ENCODE measurements at regions not wholly inside any gene's neighbourhood (a gene's known extent, or its start where the extent isn't known, plus 50 kb on each side); places are given as distances from the start of the nearest gene placed in this dataset.

- 49% methylated on average over 5 of the region's 5 CpGs for WGBS
These were observed 259.5 kb upstream of the IRS2 start for GRCh38 chr13:110045919-110046318.

More at GRCh38 chr13:110045919-110046318, 259.5 kb upstream of the IRS2 start:
- Histone ChIP-seq H3K36me3 (ENCODE audit: control insufficient read depth in 4 of 4, insufficient read depth in 3 of 4, low read depth in 1 of 4, low read length in 3 of 4) (no peaks in the 10 kb centered on the region), H3K27ac (ENCODE audit: low read depth in 1 of 2, low read length in 2 of 2) (peak overlapping the region; percentile 56 to 73), H3K27me3 (ENCODE audit: control insufficient read depth in 4 of 4, insufficient read depth in 4 of 4, low read length in 3 of 4) (no peaks in the 10 kb centered on the region), H3K9me3 (ENCODE audit: control insufficient read depth in 4 of 4, low read length in 3 of 4) (no peaks in the 10 kb centered on the region), H3K9ac (ENCODE audit: low read depth in 1 of 2, low read length in 2 of 2) (peak overlapping the region in 1 of 2 donors; percentile 69), H3K4me3 (ENCODE audit: low read depth in 1 of 3, low read length in 3 of 3) (peak overlapping the region in 1 of 3 donors; percentile 30), H3K4me1 (ENCODE audit: control insufficient read depth in 4 of 4, insufficient read depth in 4 of 4, low read length in 3 of 4) (peaks cover 10 to 20% (median 15%) of the 10 kb centered on the region in 4 donors)
- TF ChIP-seq EGR1 (IDR thresholded peaks at IDR 0.05; ENCODE audit: low read depth in 2 of 2) (no peak), GABPA (IDR thresholded peaks at IDR 0.05 in 1 of 2, conservative IDR thresholded peaks at IDR 0.05 in 1 of 2) (no peak), REST (IDR thresholded peaks at IDR 0.05) (peak; percentile 59), RXRA (IDR thresholded peaks at IDR 0.05) (peak; percentile 84 to 85), JUND (IDR thresholded peaks at IDR 0.05) (peak in 1 of 2 donors; percentile 68), YY1 (IDR thresholded peaks at IDR 0.05) (peak; percentile 65), FOXA2 (IDR thresholded peaks at IDR 0.05) (no peak), RAD21 (IDR thresholded peaks at IDR 0.05) (peak; percentile 48 to 60), TAF1 (conservative IDR thresholded peaks at IDR 0.05) (no peak), FOXA1 (IDR thresholded peaks at IDR 0.05) (no peak), HNF4A (conservative IDR thresholded peaks at IDR 0.05) (peak; percentile 100), ATF3 (IDR thresholded peaks at IDR 0.05) (peak; percentile 43), SP1 (IDR thresholded peaks at IDR 0.05) (peak; percentile 80), NR2F2 (IDR thresholded peaks at IDR 0.05) (peak; percentile 55), MAX (IDR thresholded peaks at IDR 0.05) (peak; percentile 59), CTCF (IDR thresholded peaks at IDR 0.05; ENCODE audit: low read depth, low read length, missing input control) (no peak), HNF4G (IDR thresholded peaks at IDR 0.05) (peak; percentile 95)
- TF ChIP-seq, protein P1, sequence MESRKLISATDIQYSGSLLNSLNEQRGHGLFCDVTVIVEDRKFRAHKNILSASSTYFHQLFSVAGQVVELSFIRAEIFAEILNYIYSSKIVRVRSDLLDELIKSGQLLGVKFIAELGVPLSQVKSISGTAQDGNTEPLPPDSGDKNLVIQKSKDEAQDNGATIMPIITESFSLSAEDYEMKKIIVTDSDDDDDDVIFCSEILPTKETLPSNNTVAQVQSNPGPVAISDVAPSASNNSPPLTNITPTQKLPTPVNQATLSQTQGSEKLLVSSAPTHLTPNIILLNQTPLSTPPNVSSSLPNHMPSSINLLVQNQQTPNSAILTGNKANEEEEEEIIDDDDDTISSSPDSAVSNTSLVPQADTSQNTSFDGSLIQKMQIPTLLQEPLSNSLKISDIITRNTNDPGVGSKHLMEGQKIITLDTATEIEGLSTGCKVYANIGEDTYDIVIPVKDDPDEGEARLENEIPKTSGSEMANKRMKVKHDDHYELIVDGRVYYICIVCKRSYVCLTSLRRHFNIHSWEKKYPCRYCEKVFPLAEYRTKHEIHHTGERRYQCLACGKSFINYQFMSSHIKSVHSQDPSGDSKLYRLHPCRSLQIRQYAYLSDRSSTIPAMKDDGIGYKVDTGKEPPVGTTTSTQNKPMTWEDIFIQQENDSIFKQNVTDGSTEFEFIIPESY (IDR thresholded peaks at IDR 0.05): peak; percentile 58
- DNase-seq (ENCODE audit: low spot score): no peak
